GM20000 (cell line): ENCODE measurements at regions not wholly inside any gene's neighbourhood (a gene's known extent, or its start where the extent isn't known, plus 50 kb on each side); places are given as distances from the start of the nearest gene placed in this dataset.
"Not testable (repeated sequence)": the region's sequence is repeated elsewhere in the genome, so short reads cannot be mapped to it uniquely, and the experiment has no call there.

Experiments used
- DNase-seq: peaks from one replicate; pipeline ENCODE4 v3.0.0; 2012; ENCODE audit warnings: low spot score
- TF ChIP-seq, protein P1 (sequence below): IDR thresholded peaks from 2 replicates; pipeline ENCODE4 v1.5.1; 2012; ENCODE audit warnings: mild to moderate bottlenecking, control low read depth; ENCODE audit errors: extremely low read depth, missing control alignments

- TF ChIP-seq, protein P1, sequence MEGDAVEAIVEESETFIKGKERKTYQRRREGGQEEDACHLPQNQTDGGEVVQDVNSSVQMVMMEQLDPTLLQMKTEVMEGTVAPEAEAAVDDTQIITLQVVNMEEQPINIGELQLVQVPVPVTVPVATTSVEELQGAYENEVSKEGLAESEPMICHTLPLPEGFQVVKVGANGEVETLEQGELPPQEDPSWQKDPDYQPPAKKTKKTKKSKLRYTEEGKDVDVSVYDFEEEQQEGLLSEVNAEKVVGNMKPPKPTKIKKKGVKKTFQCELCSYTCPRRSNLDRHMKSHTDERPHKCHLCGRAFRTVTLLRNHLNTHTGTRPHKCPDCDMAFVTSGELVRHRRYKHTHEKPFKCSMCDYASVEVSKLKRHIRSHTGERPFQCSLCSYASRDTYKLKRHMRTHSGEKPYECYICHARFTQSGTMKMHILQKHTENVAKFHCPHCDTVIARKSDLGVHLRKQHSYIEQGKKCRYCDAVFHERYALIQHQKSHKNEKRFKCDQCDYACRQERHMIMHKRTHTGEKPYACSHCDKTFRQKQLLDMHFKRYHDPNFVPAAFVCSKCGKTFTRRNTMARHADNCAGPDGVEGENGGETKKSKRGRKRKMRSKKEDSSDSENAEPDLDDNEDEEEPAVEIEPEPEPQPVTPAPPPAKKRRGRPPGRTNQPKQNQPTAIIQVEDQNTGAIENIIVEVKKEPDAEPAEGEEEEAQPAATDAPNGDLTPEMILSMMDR = no peak
- DNase-seq = no peak
Measured at GRCh38 chr2:105510761-105511528, 112.1 kb upstream of the FHL2 start.

DNA sequence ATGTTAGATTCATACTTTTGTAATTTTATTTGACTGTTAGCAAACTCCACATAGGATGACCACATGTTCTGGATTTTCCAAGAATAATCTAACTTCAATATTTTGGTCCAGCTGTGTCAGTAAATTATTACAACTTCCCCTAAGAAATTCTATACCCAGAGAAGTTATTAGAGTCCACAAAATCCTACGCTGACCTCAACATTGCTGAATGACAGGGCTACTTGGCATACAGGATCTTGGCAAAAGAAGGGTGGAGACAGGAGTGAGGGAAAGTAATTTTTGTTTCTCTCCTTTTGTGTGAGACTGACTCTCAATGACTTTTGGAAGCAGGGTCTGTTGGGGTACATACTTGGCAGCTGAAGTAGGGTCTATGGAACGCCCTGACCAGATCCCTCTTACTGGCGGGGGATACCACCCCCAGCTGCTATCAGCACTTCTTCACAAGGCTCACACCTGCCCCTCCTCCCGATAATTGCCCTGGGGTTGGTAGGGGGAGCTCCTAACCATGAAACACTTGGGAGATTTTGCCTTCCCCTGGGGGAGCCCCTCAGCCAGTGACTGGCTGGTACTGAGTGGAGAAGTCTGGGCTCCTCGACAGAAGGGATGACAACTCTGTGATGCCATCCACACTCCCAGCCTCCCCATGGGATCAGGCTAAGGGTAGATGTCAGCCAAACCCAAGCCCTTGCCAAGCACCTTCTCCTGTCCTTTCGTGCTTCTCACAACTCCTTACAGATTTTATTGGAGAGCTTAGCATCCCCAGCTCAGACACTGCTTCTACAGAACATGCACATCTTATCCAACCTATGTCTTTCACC lies 110.6 kb upstream of the FHL2 start:
- TF ChIP-seq, protein P1 = no peak
- no peak for DNase-seq

DNA sequence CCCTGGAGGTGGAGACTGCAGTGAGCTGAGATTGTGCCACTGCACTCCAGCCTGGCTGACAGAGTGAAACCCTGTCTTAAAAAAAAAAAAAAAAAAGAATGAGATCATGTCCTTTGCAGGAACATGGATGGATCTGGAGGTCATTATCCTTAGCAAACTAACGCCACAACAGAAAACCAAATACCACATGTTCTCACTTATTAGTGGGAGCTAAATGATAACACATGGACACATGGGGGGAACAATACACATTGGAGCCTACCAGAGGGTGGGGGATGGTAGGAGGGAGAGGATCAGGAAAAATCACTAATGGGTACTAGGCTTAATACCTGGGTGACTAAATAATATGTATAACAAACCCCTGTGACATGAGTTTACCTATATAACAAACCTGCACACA lies 108.0 kb upstream of the FHL2 start:
- not testable (repeated sequence) for DNase-seq

GRCh38 chr2:105504459-105504858 lies 105.6 kb upstream of the FHL2 start:
- DNase-seq = no peak
- TF ChIP-seq, protein P1 = no peak

- TF ChIP-seq, protein P1 = no peak
- no peak for DNase-seq
Measured at GRCh38 chr2:105502625-105503334, 103.9 kb upstream of the FHL2 start.

DNA sequence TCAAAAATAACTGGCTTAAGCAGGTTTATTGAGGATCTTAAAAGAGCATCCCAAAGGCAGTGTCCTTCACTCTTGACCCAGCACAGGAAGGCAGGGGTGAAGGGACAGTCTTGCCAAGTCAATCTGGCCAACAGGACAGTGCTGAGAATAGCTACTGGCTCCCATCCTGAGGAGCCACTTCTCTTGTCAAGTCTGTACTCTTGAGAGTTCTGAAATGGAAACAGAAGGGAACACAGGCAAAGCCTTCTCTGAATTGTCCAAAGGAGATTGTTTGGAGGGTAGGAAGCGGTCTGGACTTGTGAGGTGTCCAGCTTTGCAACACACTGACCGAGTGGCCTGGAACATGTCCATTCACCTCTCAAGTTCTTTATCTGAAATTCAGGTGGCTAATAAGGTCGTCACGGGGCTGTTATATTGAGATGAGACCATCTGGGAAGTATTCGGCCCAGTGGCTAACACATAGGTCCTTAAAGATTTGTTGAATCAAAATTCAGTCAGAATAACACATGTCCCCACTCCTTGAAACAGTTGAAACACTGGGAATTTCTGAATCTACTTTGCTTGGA lies 99.5 kb upstream of the FHL2 start:
- DNase-seq = no peak
- TF ChIP-seq, protein P1 = no peak

GRCh38 chr2:105497094-105497493 lies 98.2 kb upstream of the FHL2 start:
- no peak for DNase-seq
- TF ChIP-seq, protein P1 = no peak
